Upper lobe of left lung (tissue), 6 donors: ENCODE measurements at regions not wholly inside any gene's neighbourhood (a gene's known extent, or its start where the extent isn't known, plus 50 kb on each side); places are given as distances from the start of the nearest gene placed in this dataset.

Source experiments
- ATAC-seq, 2 donors: fragments of 200-7000 bp; cut with Tn5 transposase; one replicate each; pipeline ENCODE4 v1.9.1; 2022; ENCODE audit warnings: mild to moderate bottlenecking in 2 of 2, moderate library complexity in 2 of 2; ENCODE audit not compliant: low FRiP score in 2 of 2
- DNase-seq, 2 donors: peaks; one replicate each; pipeline ENCODE4 v3.0.0-alpha.2; 2019 to 2020
- H3K27ac ChIP-seq, 4 donors: fragments of 200-600 bp; sonication (generic); one replicate each; pipeline ENCODE4 v1.5.1; 2016 to 2019
- H3K27me3 ChIP-seq, 4 donors: fragments of 200-600 bp; sonication (generic); one replicate each; pipeline ENCODE4 v1.5.1; 2017 to 2019
- H3K36me3 ChIP-seq, 4 donors: fragments of 200-600 bp; sonication (generic); one replicate each; pipeline ENCODE4 v1.5.1; 2016 to 2019
- H3K4me1 ChIP-seq, 4 donors: fragments of 200-600 bp; sonication (generic); one replicate each; pipeline ENCODE4 v1.5.1; 2018 to 2019
- H3K4me3 ChIP-seq, 4 donors: fragments of 200-600 bp; sonication (generic); one replicate each; pipeline ENCODE4 v1.5.1; 2017 to 2019; ENCODE audit warnings: mild to moderate bottlenecking in 2 of 4, moderate library complexity in 1 of 4
- H3K9me3 ChIP-seq, 4 donors: fragments of 200-600 bp; sonication (generic); one replicate each; pipeline ENCODE4 v1.5.1; 2018 to 2019
- CTCF ChIP-seq, 6 experiments: fragments of 450-650 bp in 4 of 6; fragments of 200-600 bp in 2 of 6; sonication (generic) in 2 of 6; IDR thresholded peaks; one replicate each; pipeline ENCODE4 v1.5.1; 2016 to 2019; ENCODE audit warnings: antibody characterized with exemption in 6 of 6
- EP300 ChIP-seq, 4 donors: sonication (generic); formaldehyde crosslinking; IDR thresholded peaks; one replicate each; pipeline ENCODE4 v1.5.1; 2017; ENCODE audit warnings: antibody characterized with exemption in 4 of 4, control low read depth in 2 of 4
- POLR2A ChIP-seq, 4 donors: fragments of 450-650 bp; IDR thresholded peaks; one replicate each; pipeline ENCODE4 v1.5.1; 2016 to 2017; ENCODE audit warnings: antibody characterized with exemption in 4 of 4, mild to moderate bottlenecking in 2 of 4
- POLR2AphosphoS5 ChIP-seq, 2 donors: sonication (generic); formaldehyde crosslinking; IDR thresholded peaks; one replicate each; pipeline ENCODE4 v1.5.1; 2017; ENCODE audit warnings: antibody characterized with exemption in 2 of 2
- WGBS, 2 donors: methylation state at CpG; one replicate each; pipeline ENCODE4 v1.1.5; 2017 to 2018; 5-methylcytosine and 5-hydroxymethylcytosine counted together
- donor health status: DM: no; HTN: no; CAD: no; lungs with moderate emphysema.
- donor health status: DM: no; HTN: yes; CAD: no; lungs with severe emphysema.

GRCh38 chr9:12274577-12274976 is 418.6 kb upstream of the TYRP1 start:
- no peak for TF ChIP-seq POLR2AphosphoS5 (IDR thresholded peaks at IDR 0.05)
- no peak for TF ChIP-seq EP300 (IDR thresholded peaks at IDR 0.05)
- TF ChIP-seq CTCF (IDR thresholded peaks at IDR 0.05) = no peak
- no peak for TF ChIP-seq POLR2A (IDR thresholded peaks at IDR 0.05)
- Histone ChIP-seq H3K36me3 (no peaks in the 10 kb centered on the region), H3K27ac (no peak overlapping the region), H3K4me1 (no peaks in the 10 kb centered on the region), H3K4me3 (no peak overlapping the region), H3K27me3 (no peaks in the 10 kb centered on the region), H3K9me3 (no peaks in the 10 kb centered on the region)
- ATAC-seq = no peak
- 50 to 59% methylated on average over 2 of the region's 2 CpGs for WGBS, 2 donors
- no peak for DNase-seq

GRCh38 chr9:12276505-12276904 is 416.7 kb upstream of the TYRP1 start:
- Histone ChIP-seq H3K4me3 (no peak overlapping the region), H3K27me3 (no peaks in the 10 kb centered on the region), H3K4me1 (no peaks in the 10 kb centered on the region), H3K9me3 (no peaks in the 10 kb centered on the region), H3K36me3 (no peaks in the 10 kb centered on the region), H3K27ac (no peak overlapping the region)
- ATAC-seq (no peak), DNase-seq (no peak)
- TF ChIP-seq POLR2AphosphoS5 (IDR thresholded peaks at IDR 0.05) (no peak), POLR2A (IDR thresholded peaks at IDR 0.05) (no peak), EP300 (IDR thresholded peaks at IDR 0.05) (no peak), CTCF (IDR thresholded peaks at IDR 0.05) (no peak)
- WGBS, 2 donors = 68 to 80% methylated on average over 1 of the region's 1 CpG

DNA sequence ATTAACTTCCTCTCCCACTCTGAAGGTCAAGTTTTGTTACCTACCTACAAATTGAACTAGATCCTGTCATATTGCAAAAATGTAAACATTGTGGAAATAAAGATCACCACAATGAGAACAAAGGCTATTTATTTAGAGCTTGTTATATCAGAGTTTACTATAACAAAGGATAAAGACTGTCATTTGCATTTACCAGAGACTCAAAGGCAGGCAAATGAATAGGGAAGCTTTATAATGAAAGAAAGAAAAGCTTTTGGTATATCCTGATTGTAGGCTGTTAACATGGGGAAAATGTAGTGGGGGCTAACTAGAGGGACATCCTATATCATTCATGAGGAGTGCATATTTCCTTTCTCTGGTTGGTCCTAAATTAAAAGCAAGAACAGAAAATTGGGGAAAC is 403.5 kb upstream of the TYRP1 start:
- Histone ChIP-seq H3K9me3 (no peaks in the 10 kb centered on the region), H3K27ac (no peak overlapping the region), H3K4me1 (no peaks in the 10 kb centered on the region), H3K27me3 (no peaks in the 10 kb centered on the region), H3K36me3 (no peaks in the 10 kb centered on the region), H3K4me3 (no peak overlapping the region)
- no peak for TF ChIP-seq POLR2A (IDR thresholded peaks at IDR 0.05)
- TF ChIP-seq CTCF (IDR thresholded peaks at IDR 0.05) = no peak
- no peak for TF ChIP-seq EP300 (IDR thresholded peaks at IDR 0.05)
- TF ChIP-seq POLR2AphosphoS5 (IDR thresholded peaks at IDR 0.05) = no peak
- DNase-seq (no peak), ATAC-seq (no peak)

GRCh38 chr9:12290166-12290869 is 402.9 kb upstream of the TYRP1 start:
- DNase-seq (peak in 1 of 2 donors; percentile 25), ATAC-seq (peak in 1 of 2 donors; percentile 53)
- no peak overlapping the region for H3K4me3 ChIP-seq
- H3K4me1 ChIP-seq = no peaks in the 10 kb centered on the region
- no peak overlapping the region for H3K27ac ChIP-seq
- no peaks in the 10 kb centered on the region for H3K36me3 ChIP-seq
- H3K27me3 ChIP-seq = no peaks in the 10 kb centered on the region
- 77 to 83% methylated on average over 3 of the region's 3 CpGs for WGBS, 2 donors
- TF ChIP-seq EP300 (IDR thresholded peaks at IDR 0.05) = no peak
- no peak for TF ChIP-seq POLR2A (IDR thresholded peaks at IDR 0.05)
- TF ChIP-seq CTCF (IDR thresholded peaks at IDR 0.05) = no peak
- no peak for TF ChIP-seq POLR2AphosphoS5 (IDR thresholded peaks at IDR 0.05)
- no peaks in the 10 kb centered on the region for H3K9me3 ChIP-seq

DNA sequence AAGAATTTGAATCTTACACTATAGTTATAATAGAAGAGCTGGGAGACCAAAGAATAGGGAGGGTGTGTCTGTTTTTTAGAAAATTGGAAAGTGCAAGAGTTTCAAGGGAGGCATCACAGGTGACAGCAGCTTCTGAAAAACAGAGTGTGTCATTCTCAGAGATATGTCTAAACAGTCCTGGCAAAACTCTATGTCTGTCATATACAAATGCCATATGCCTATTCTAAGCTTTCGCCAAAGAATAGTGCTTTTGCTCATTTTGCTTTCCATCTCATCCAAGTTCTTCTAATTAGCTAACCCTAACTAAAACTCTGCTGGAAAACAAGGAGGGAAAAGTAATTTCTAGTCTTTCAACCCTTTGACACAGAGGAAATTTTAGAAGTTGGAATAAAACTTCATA is 388.0 kb upstream of the TYRP1 start:
- Histone ChIP-seq H3K4me1 (no peaks in the 10 kb centered on the region), H3K27me3 (no peaks in the 10 kb centered on the region), H3K9me3 (no peaks in the 10 kb centered on the region), H3K27ac (no peak overlapping the region), H3K36me3 (no peaks in the 10 kb centered on the region), H3K4me3 (no peak overlapping the region)
- DNase-seq (no peak), ATAC-seq (no peak)
- TF ChIP-seq CTCF (IDR thresholded peaks at IDR 0.05) = no peak
- 84 to 96% methylated on average over 1 of the region's 1 CpG for WGBS, 2 donors
